Right atrium auricular region (tissue), 2 donors: ENCODE measurements at regions not wholly inside any gene's neighbourhood (a gene's known extent, or its start where the extent isn't known, plus 50 kb on each side); places are given as distances from the start of the nearest gene placed in this dataset.

Experiments
- DNase-seq: peaks from one replicate; pipeline ENCODE4 v3.0.0-alpha.2; 2019; ENCODE audit warnings: low spot score
- H3K27ac ChIP-seq, 2 donors: fragments of 200-600 bp; sonication (generic); 1 replicate in 1 of 2; 2 replicates in 1 of 2; pipeline ENCODE4 v1.5.1; 2016 to 2019
- H3K27me3 ChIP-seq, 2 donors: fragments of 200-600 bp; sonication (generic); one replicate each; pipeline versions ENCODE4 v1.5.1 to v1.6.0; 2017 to 2019
- H3K36me3 ChIP-seq: fragments of 200-600 bp; sonication (generic); one replicate; pipeline ENCODE4 v1.5.1; 2016
- H3K4me1 ChIP-seq, 2 donors: fragments of 200-600 bp; sonication (generic); one replicate each; pipeline versions ENCODE4 v1.5.1 to v1.6.0; 2017 to 2019
- H3K4me3 ChIP-seq, 2 donors: fragments of 200-600 bp; sonication (generic); 1 replicate in 1 of 2; 2 replicates in 1 of 2; pipeline ENCODE4 v1.5.1; 2017 to 2019; ENCODE audit warnings: mild to moderate bottlenecking in 1 of 2, moderate library complexity in 1 of 2
- H3K9me3 ChIP-seq, 2 donors: fragments of 200-600 bp; sonication (generic); one replicate each; pipeline ENCODE4 v1.5.1; 2019
- CTCF ChIP-seq, 2 donors: fragments of 200-600 bp; sonication (generic); IDR thresholded peaks; one replicate each; pipeline ENCODE4 v1.5.1; 2019; ENCODE audit warnings: antibody characterized with exemption in 2 of 2

- H3K36me3 ChIP-seq: no peaks in the 10 kb centered on the region
- H3K27me3 ChIP-seq: no peaks in the 10 kb centered on the region
- DNase-seq: no peak
- no peaks in the 10 kb centered on the region for H3K9me3 ChIP-seq
- H3K27ac ChIP-seq: no peak overlapping the region
- no peak overlapping the region for H3K4me3 ChIP-seq
- no peak for TF ChIP-seq CTCF (IDR thresholded peaks at IDR 0.05)
- H3K4me1 ChIP-seq: no peaks in the 10 kb centered on the region
Measured at GRCh38 chr3:34176723-34177122, 378.3 kb downstream of the PDCD6IP start.

- no peak for DNase-seq
- H3K27me3 ChIP-seq: no peaks in the 10 kb centered on the region
- no peak overlapping the region for H3K27ac ChIP-seq
- no peaks in the 10 kb centered on the region for H3K9me3 ChIP-seq
- H3K4me3 ChIP-seq: no peak overlapping the region
- H3K4me1 ChIP-seq: no peaks in the 10 kb centered on the region
- no peaks in the 10 kb centered on the region for H3K36me3 ChIP-seq
- no peak for TF ChIP-seq CTCF (IDR thresholded peaks at IDR 0.05)
Measured at GRCh38 chr3:34178415-34178814, 380.0 kb downstream of the PDCD6IP start.

- no peaks in the 10 kb centered on the region for H3K27me3 ChIP-seq
- H3K4me3 ChIP-seq: no peak overlapping the region
- DNase-seq: no peak
- no peaks in the 10 kb centered on the region for H3K36me3 ChIP-seq
- TF ChIP-seq CTCF (IDR thresholded peaks at IDR 0.05): no peak
- no peaks in the 10 kb centered on the region for H3K9me3 ChIP-seq
- no peaks in the 10 kb centered on the region for H3K4me1 ChIP-seq
- H3K27ac ChIP-seq: no peak overlapping the region
Measured at GRCh38 chr3:34179716-34180115, 381.3 kb downstream of the PDCD6IP start.

GRCh38 chr3:34180532-34180931, 382.1 kb downstream of the PDCD6IP start:
- no peaks in the 10 kb centered on the region for H3K27me3 ChIP-seq
- TF ChIP-seq CTCF (IDR thresholded peaks at IDR 0.05): no peak
- H3K4me3 ChIP-seq: no peak overlapping the region
- H3K4me1 ChIP-seq: no peaks in the 10 kb centered on the region
- DNase-seq: no peak
- H3K9me3 ChIP-seq: no peaks in the 10 kb centered on the region
- no peaks in the 10 kb centered on the region for H3K36me3 ChIP-seq
- H3K27ac ChIP-seq: no peak overlapping the region

GRCh38 chr3:34183114-34183513, 384.7 kb downstream of the PDCD6IP start:
- H3K9me3 ChIP-seq: no peaks in the 10 kb centered on the region
- no peaks in the 10 kb centered on the region for H3K27me3 ChIP-seq
- no peaks in the 10 kb centered on the region for H3K36me3 ChIP-seq
- TF ChIP-seq CTCF (IDR thresholded peaks at IDR 0.05): no peak
- no peak overlapping the region for H3K4me3 ChIP-seq
- H3K4me1 ChIP-seq: no peaks in the 10 kb centered on the region
- no peak for DNase-seq
- H3K27ac ChIP-seq: no peak overlapping the region

GRCh38 chr3:34183611-34184340, 385.3 kb downstream of the PDCD6IP start:
- no peak for DNase-seq
- no peaks in the 10 kb centered on the region for H3K9me3 ChIP-seq
- TF ChIP-seq CTCF (IDR thresholded peaks at IDR 0.05): no peak
- H3K27ac ChIP-seq: no peak overlapping the region
- H3K36me3 ChIP-seq: no peaks in the 10 kb centered on the region
- H3K4me1 ChIP-seq: no peaks in the 10 kb centered on the region
- no peak overlapping the region for H3K4me3 ChIP-seq
- H3K27me3 ChIP-seq: no peaks in the 10 kb centered on the region
